ENCODE measurements at regions not wholly inside any gene's neighbourhood (a gene's known extent, or its start where the extent isn't known, plus 50 kb on each side); places are given as distances from the start of the nearest gene placed in this dataset.

DNA sequence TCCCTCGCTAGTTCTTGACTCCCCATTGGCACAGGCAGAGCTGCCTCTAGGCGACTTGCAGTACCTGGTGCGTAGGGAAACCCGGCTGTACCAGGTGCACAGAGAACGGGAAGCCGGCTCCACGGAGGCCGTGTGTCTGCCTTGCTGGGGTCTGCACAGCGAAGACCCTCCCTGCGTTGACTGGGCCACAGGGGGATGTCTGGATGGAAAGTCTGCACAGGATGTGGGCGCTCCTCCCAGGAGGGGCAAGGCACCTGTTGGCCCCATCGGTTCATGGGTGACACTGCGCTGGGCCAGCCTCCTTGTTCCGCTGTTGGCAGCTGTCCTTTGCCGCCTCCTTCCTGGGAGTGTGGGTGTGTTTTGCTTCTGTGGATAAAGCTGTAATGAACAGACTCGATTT lies 138.3 kb downstream of the TEX29 start:
- intact Hi-C loops (cut with DNase I): no loop called here
- TF ChIP-seq, protein P1, sequence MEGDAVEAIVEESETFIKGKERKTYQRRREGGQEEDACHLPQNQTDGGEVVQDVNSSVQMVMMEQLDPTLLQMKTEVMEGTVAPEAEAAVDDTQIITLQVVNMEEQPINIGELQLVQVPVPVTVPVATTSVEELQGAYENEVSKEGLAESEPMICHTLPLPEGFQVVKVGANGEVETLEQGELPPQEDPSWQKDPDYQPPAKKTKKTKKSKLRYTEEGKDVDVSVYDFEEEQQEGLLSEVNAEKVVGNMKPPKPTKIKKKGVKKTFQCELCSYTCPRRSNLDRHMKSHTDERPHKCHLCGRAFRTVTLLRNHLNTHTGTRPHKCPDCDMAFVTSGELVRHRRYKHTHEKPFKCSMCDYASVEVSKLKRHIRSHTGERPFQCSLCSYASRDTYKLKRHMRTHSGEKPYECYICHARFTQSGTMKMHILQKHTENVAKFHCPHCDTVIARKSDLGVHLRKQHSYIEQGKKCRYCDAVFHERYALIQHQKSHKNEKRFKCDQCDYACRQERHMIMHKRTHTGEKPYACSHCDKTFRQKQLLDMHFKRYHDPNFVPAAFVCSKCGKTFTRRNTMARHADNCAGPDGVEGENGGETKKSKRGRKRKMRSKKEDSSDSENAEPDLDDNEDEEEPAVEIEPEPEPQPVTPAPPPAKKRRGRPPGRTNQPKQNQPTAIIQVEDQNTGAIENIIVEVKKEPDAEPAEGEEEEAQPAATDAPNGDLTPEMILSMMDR (IDR thresholded peaks at IDR 0.05): no peak
- TF ChIP-seq POLR2A (IDR thresholded peaks at IDR 0.05): no peak
- Histone ChIP-seq H3K4me3 (no peak overlapping the region), H3K27ac (no peak overlapping the region), H3K36me3 (no peaks in the 10 kb centered on the region), H3K27me3 (peaks cover 0 to 52% (median 0%) of the 10 kb centered on the region in 4 donors), H3K9me3 (no peaks in the 10 kb centered on the region), H3K4me1 (no peaks in the 10 kb centered on the region)
- no peak for DNase-seq
- WGBS, 2 donors: 67 to 94% methylated on average over 3 to 7 of the region's 16 CpGs

DNA sequence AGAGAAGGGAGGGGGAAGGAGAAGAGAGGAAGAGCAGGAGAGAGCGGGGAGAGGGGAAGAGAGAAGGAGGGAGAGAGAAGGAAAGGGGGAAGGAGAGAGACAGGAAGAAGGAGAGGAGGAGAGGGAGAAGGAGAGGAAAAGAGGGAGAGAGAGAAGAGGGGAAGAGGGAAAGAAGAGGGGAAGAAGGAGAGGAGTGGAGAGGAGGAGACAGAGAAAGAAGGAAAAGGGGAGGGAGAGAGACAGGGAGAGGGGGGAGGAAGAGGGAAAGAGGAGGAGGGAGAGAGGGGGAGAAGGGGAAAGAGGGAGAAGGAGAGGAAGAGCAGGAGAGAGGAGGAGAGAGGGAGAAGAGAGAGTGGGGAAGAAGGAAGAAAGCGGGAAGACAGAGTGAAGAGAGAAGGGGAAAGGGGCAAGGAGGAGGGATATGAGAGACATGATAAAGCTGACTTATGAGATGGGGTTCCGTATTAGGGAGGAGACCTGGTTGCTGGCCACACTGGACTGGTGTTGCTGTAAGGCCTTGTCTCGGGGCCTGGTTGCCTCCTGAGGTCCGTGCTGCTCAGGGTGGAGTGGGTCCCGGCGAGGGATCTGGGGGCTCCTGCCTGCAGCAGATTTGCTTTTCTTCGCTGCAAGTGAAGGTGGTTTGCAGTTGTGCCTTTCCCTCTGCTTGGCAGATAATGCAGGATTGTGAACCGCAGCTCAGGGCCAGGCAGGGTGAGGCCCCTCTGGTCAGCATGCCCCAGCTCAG lies 139.5 kb downstream of the TEX29 start:
- H3K27ac ChIP-seq: no peak overlapping the region
- H3K9me3 ChIP-seq: no peaks in the 10 kb centered on the region
- H3K4me1 ChIP-seq: no peaks in the 10 kb centered on the region
- H3K36me3 ChIP-seq: no peaks in the 10 kb centered on the region
- no peak overlapping the region for H3K4me3 ChIP-seq
- 76 to 77% methylated on average over 7 to 8 of the region's 9 CpGs for WGBS, 2 donors
- no peak for DNase-seq
- H3K27me3 ChIP-seq: peaks cover 0 to 56% (median 0%) of the 10 kb centered on the region in 4 donors
- TF ChIP-seq POLR2A (IDR thresholded peaks at IDR 0.05): no peak
- TF ChIP-seq, protein P1 (IDR thresholded peaks at IDR 0.05): no peak
- intact Hi-C loops (cut with DNase I): no loop called here

GRCh38 chr13:111460548-111461444 lies 140.4 kb downstream of the TEX29 start:
- intact Hi-C loops (cut with DNase I): no loop called here
- 25 to 27% methylated on average over 10 to 15 of the region's 22 CpGs for WGBS, 2 donors
- TF ChIP-seq POLR2A (IDR thresholded peaks at IDR 0.05): no peak
- TF ChIP-seq, protein P1 (IDR thresholded peaks at IDR 0.05): peak in 2 of 6 experiments; percentile 22 to 23
- H3K27ac ChIP-seq: no peak overlapping the region
- H3K9me3 ChIP-seq: no peaks in the 10 kb centered on the region
- H3K27me3 ChIP-seq: peaks cover 0 to 59% (median 0%) of the 10 kb centered on the region in 4 donors
- H3K4me3 ChIP-seq: no peak overlapping the region
- no peak for DNase-seq
- H3K4me1 ChIP-seq: no peaks in the 10 kb centered on the region
- no peaks in the 10 kb centered on the region for H3K36me3 ChIP-seq

- H3K4me3 ChIP-seq: no peak overlapping the region
- WGBS, 2 donors: 51 to 56% methylated on average over 4 to 8 of the region's 15 CpGs
- intact Hi-C loops (cut with DNase I): no loop called here
- H3K9me3 ChIP-seq: no peaks in the 10 kb centered on the region
- H3K27ac ChIP-seq: no peak overlapping the region
- TF ChIP-seq POLR2A (IDR thresholded peaks at IDR 0.05): no peak
- TF ChIP-seq, protein P1 (IDR thresholded peaks at IDR 0.05): no peak
- H3K27me3 ChIP-seq: peaks cover 0 to 66% (median 2%) of the 10 kb centered on the region in 4 donors
- no peaks in the 10 kb centered on the region for H3K36me3 ChIP-seq
- H3K4me1 ChIP-seq: no peaks in the 10 kb centered on the region
- no peak for DNase-seq
These were observed 141.2 kb downstream of the TEX29 start for GRCh38 chr13:111461445-111462149.
